ENCODE measurements at regions not wholly inside any gene's neighbourhood (a gene's known extent, or its start where the extent isn't known, plus 50 kb on each side); places are given as distances from the start of the nearest gene placed in this dataset.
"Not testable (repeated sequence)": the region's sequence is repeated elsewhere in the genome, so short reads cannot be mapped to it uniquely, and the experiment has no call there.

DNA sequence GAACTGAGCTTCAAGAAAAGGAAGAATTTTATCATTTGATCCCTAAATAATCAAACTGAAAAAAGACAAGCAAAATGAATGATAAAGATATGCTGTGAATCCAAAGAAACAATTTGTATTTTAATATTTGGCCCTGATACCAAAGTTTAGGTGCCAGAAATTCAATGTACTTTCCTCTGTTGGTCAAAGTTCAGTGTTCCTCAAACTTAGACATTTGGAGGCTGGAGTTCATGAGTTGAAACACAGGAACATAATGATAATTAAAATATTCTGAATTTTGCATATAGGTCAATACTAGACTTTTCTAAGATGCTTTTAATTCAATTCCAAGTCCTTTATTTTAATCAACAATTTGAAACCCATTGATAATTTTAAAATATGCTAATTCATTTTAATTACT lies 1007.7 kb upstream of the ATXN7L3B start:
- no peaks in the 10 kb centered on the region for H3K9me3 ChIP-seq (ENCODE audit: control insufficient read depth in 1 of 2, low read length in 2 of 2)
- no peaks in the 10 kb centered on the region for H3K4me1 ChIP-seq (ENCODE audit: control insufficient read depth in 1 of 2, insufficient read depth in 2 of 2, low read length in 2 of 2)
- H3K27me3 ChIP-seq (ENCODE audit: low read depth, low read length) = no peaks in the 10 kb centered on the region
- H3K4me3 ChIP-seq (ENCODE audit: low read depth in 1 of 2, low read length in 2 of 2) = no peak overlapping the region
- H3K36me3 ChIP-seq (ENCODE audit: control insufficient read depth in 1 of 2, insufficient read depth in 2 of 2, low read length in 2 of 2) = no peaks in the 10 kb centered on the region
- no peak overlapping the region for H3K27ac ChIP-seq (ENCODE audit: low read length)

DNA sequence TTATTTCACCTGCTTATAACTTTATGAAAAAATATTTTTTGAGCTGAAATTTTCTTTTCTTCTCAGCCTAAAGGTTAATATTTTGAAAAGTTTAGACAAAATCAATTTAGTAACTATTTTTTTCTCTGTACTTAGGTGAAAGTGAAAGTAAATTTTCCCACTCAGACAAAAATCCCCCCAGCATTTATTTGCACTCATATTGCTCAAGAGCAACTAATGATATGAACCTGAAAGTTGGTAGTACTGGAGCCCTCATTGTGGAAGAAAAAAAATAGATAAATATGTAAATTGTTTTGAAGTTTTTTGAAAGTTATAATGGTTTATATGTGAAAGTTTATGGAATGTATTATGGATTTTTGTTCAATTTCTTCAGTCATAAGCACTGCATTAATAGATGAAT lies 1005.9 kb upstream of the ATXN7L3B start:
- Histone ChIP-seq H3K4me3 (ENCODE audit: low read depth in 1 of 2, low read length in 2 of 2) (no peak overlapping the region), H3K27ac (ENCODE audit: low read length) (no peak overlapping the region), H3K4me1 (ENCODE audit: control insufficient read depth in 1 of 2, insufficient read depth in 2 of 2, low read length in 2 of 2) (no peaks in the 10 kb centered on the region), H3K36me3 (ENCODE audit: control insufficient read depth in 1 of 2, insufficient read depth in 2 of 2, low read length in 2 of 2) (no peaks in the 10 kb centered on the region), H3K27me3 (ENCODE audit: low read depth, low read length) (no peaks in the 10 kb centered on the region), H3K9me3 (ENCODE audit: control insufficient read depth in 1 of 2, low read length in 2 of 2) (no peaks in the 10 kb centered on the region)

DNA sequence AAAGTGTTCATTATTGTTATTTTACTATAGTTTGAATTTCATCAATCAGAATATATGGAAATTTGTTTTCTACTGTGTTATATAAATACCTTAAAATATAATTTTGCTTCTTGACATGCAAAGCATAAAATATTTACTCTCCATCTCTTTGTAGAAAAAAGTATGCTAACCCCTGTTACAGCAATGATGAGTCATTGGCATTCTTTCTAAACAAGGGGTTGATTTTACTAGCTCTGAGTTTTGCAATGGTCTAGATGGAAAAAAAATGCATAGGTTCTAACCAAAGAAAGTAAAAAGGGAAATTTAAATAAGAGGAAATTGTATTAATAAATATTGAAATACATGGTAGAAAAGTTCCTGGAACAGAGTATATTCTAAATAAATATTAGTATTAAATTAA lies 990.2 kb upstream of the ATXN7L3B start:
- Histone ChIP-seq H3K4me1 (ENCODE audit: control insufficient read depth in 1 of 2, insufficient read depth in 2 of 2, low read length in 2 of 2) (no peaks in the 10 kb centered on the region), H3K27me3 (ENCODE audit: low read depth, low read length) (no peaks in the 10 kb centered on the region), H3K27ac (ENCODE audit: low read length) (no peak overlapping the region), H3K36me3 (ENCODE audit: control insufficient read depth in 1 of 2, insufficient read depth in 2 of 2, low read length in 2 of 2) (no peaks in the 10 kb centered on the region), H3K9me3 (ENCODE audit: control insufficient read depth in 1 of 2, low read length in 2 of 2) (no peaks in the 10 kb centered on the region), H3K4me3 (ENCODE audit: low read depth in 1 of 2, low read length in 2 of 2) (no peak overlapping the region)

DNA sequence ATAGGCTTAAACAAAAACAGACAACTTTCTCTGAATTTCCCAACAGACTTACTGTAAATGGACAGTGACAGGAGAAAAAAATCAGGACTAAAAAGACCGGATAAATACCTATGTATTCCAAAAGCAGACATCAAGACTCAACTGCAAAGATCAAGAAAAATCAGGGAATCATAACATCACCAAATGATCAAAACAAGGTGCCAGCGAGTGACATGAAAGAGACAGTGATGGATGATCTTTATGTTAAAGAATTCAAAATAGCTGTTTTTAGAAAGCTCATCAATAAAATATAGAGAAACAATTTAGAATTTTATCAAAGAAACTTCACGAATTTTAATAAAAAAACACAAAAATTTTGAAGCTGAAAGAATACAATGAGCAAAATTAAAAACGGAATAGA lies 952.5 kb upstream of the ATXN7L3B start:
- Histone ChIP-seq H3K4me3 (ENCODE audit: low read depth in 1 of 2, low read length in 2 of 2) (no peak overlapping the region), H3K4me1 (ENCODE audit: control insufficient read depth in 1 of 2, insufficient read depth in 2 of 2, low read length in 2 of 2) (no peaks in the 10 kb centered on the region), H3K9me3 (ENCODE audit: control insufficient read depth in 1 of 2, low read length in 2 of 2) (no peaks in the 10 kb centered on the region), H3K27me3 (ENCODE audit: low read depth, low read length) (no peaks in the 10 kb centered on the region), H3K36me3 (ENCODE audit: control insufficient read depth in 1 of 2, insufficient read depth in 2 of 2, low read length in 2 of 2) (no peaks in the 10 kb centered on the region), H3K27ac (ENCODE audit: low read length) (no peak overlapping the region)

DNA sequence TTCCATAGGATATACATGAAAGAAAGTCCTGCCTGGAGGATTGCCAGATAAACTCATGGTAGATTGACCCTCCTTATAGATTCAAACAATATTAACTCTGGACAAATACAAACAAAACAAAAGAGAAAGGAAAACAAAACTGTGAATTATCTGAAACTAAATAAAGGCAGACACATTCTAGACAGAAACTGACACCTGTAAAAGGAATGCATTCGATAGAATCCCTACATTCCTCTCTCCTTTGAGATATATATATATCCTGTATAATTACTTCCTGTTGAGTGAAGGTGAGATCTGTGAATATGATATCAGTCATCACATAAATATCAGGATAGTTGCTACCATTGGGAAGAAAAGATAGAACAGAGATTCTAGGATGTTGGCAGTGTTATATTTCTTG lies 948.4 kb upstream of the ATXN7L3B start:
- no peak overlapping the region for H3K4me3 ChIP-seq (ENCODE audit: low read depth in 1 of 2, low read length in 2 of 2)
- H3K9me3 ChIP-seq (ENCODE audit: control insufficient read depth in 1 of 2, low read length in 2 of 2) = no peaks in the 10 kb centered on the region
- no peaks in the 10 kb centered on the region for H3K27me3 ChIP-seq (ENCODE audit: low read depth, low read length)
- H3K36me3 ChIP-seq (ENCODE audit: control insufficient read depth in 1 of 2, insufficient read depth in 2 of 2, low read length in 2 of 2) = no peaks in the 10 kb centered on the region
- no peak overlapping the region for H3K27ac ChIP-seq (ENCODE audit: low read length)
- no peaks in the 10 kb centered on the region for H3K4me1 ChIP-seq (ENCODE audit: control insufficient read depth in 1 of 2, insufficient read depth in 2 of 2, low read length in 2 of 2)

DNA sequence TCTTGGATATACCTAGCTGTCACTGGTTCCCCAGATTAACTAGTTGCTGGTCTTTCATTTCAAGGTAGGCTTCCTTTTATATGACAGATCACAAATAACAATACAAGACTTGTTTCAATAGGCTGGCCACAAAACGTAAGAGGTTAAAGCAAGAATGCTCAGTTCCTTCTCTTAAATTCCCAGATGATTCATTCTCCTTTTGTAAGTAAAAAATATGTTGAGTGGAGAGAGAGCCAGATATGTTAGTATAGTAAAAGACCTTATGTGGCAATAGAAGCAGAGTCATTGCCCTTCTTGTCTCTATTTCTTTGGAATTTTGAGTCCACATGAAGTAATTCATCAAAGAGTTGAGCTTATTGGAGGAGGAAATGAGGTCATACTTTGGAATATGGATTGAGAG lies 939.0 kb upstream of the ATXN7L3B start:
- Histone ChIP-seq H3K27me3 (ENCODE audit: low read depth, low read length) (no peaks in the 10 kb centered on the region), H3K4me3 (ENCODE audit: low read depth in 1 of 2, low read length in 2 of 2) (no peak overlapping the region), H3K36me3 (ENCODE audit: control insufficient read depth in 1 of 2, insufficient read depth in 2 of 2, low read length in 2 of 2) (no peaks in the 10 kb centered on the region), H3K27ac (ENCODE audit: low read length) (no peak overlapping the region), H3K9me3 (ENCODE audit: control insufficient read depth in 1 of 2, low read length in 2 of 2) (no peaks in the 10 kb centered on the region), H3K4me1 (ENCODE audit: control insufficient read depth in 1 of 2, insufficient read depth in 2 of 2, low read length in 2 of 2) (no peaks in the 10 kb centered on the region)

DNA sequence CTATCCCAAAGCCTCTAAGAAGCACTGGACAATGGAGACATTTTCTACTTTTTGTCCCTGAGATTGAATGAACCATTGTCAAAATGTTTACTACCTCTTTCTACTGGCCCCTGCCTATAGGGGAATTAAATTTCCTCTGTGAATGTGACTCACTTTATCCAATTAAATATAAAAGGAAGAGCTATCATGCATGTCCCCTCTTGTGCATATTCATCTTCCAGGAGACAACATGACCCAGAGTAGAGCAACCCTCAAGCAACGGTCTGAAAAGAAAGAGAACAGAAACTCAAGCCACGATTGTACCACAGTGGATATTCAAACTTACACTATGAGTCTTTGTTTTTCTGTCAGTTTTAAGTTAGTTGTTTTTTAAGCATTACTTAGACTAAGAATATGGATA lies 938.4 kb upstream of the ATXN7L3B start:
- Histone ChIP-seq H3K9me3 (ENCODE audit: control insufficient read depth in 1 of 2, low read length in 2 of 2) (no peaks in the 10 kb centered on the region), H3K36me3 (ENCODE audit: control insufficient read depth in 1 of 2, insufficient read depth in 2 of 2, low read length in 2 of 2) (no peaks in the 10 kb centered on the region), H3K4me1 (ENCODE audit: control insufficient read depth in 1 of 2, insufficient read depth in 2 of 2, low read length in 2 of 2) (no peaks in the 10 kb centered on the region), H3K4me3 (ENCODE audit: low read depth in 1 of 2, low read length in 2 of 2) (no peak overlapping the region), H3K27me3 (ENCODE audit: low read depth, low read length) (no peaks in the 10 kb centered on the region), H3K27ac (ENCODE audit: low read length) (no peak overlapping the region)

DNA sequence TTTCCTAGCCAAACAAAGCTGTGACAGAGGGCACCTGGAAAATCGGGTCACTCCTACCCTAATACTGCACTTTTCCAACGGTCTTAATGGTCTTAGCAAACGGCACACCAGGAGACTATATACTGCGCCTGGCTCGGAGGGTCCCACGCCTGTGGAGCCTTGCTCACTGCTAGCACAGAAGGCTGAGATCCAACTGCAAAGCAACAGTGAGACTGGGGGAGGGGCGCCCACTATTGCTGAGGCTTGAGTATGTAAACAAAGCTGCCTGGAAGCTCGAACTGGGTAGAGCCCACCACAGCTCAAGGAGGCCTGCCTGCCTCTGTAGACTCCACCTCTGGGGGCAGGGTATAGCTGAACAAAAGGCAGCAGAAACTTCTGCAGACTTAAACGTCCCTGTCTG lies 931.7 kb upstream of the ATXN7L3B start:
- not testable (repeated sequence) for H3K27me3 ChIP-seq (ENCODE audit: low read depth, low read length); H3K4me1 ChIP-seq (ENCODE audit: control insufficient read depth in 1 of 2, insufficient read depth in 2 of 2, low read length in 2 of 2); H3K4me3 ChIP-seq (ENCODE audit: low read depth in 1 of 2, low read length in 2 of 2); H3K36me3 ChIP-seq (ENCODE audit: control insufficient read depth in 1 of 2, insufficient read depth in 2 of 2, low read length in 2 of 2); H3K27ac ChIP-seq (ENCODE audit: low read length); H3K9me3 ChIP-seq (ENCODE audit: control insufficient read depth in 1 of 2, low read length in 2 of 2)

DNA sequence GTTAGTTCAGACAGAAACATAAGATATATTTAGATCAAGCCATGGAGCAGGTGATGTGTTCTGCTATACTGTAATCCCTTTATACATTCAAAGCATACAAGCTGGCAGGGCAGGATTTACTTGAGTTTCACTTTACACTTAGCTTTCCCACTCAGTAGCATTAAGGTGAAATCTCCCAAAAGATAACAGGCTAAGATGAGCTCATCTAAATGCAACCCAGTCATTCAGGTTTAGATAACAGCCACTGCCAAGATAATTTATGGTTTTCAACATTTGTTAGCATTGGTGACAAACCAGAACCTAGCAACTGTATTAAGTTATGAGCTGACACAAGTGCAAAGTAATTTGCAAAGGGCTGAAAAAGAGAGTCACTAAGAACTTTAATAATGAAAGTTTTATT lies 925.1 kb upstream of the ATXN7L3B start:
- H3K4me3 ChIP-seq (ENCODE audit: low read depth in 1 of 2, low read length in 2 of 2) = no peak overlapping the region
- no peaks in the 10 kb centered on the region for H3K27me3 ChIP-seq (ENCODE audit: low read depth, low read length)
- H3K27ac ChIP-seq (ENCODE audit: low read length) = no peak overlapping the region
- H3K9me3 ChIP-seq (ENCODE audit: control insufficient read depth in 1 of 2, low read length in 2 of 2) = no peaks in the 10 kb centered on the region
- H3K36me3 ChIP-seq (ENCODE audit: control insufficient read depth in 1 of 2, insufficient read depth in 2 of 2, low read length in 2 of 2) = no peaks in the 10 kb centered on the region
- H3K4me1 ChIP-seq (ENCODE audit: control insufficient read depth in 1 of 2, insufficient read depth in 2 of 2, low read length in 2 of 2) = no peaks in the 10 kb centered on the region

DNA sequence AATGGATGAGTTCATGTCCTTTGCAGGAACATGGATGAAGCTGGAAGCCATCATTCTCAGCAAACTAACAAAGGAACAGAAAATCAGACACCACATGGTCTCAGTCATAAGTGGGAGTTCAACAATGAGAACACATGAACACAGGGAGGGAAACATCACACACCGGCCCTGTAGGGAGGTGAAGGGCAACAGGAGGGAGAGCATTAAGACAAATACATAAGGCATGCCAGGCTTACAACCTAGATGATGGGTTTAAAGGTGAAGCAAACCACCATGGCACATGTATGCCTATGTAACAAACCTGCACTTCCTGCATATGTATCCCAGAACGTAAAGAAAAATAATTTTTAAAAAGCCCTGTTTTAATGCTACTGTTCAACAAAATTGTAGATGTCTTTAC lies 914.2 kb upstream of the ATXN7L3B start:
- Histone ChIP-seq H3K9me3 (ENCODE audit: control insufficient read depth in 1 of 2, low read length in 2 of 2) (no peaks in the 10 kb centered on the region), H3K4me1 (ENCODE audit: control insufficient read depth in 1 of 2, insufficient read depth in 2 of 2, low read length in 2 of 2) (no peaks in the 10 kb centered on the region), H3K36me3 (ENCODE audit: control insufficient read depth in 1 of 2, insufficient read depth in 2 of 2, low read length in 2 of 2) (no peaks in the 10 kb centered on the region), H3K4me3 (ENCODE audit: low read depth in 1 of 2, low read length in 2 of 2) (no peak overlapping the region), H3K27me3 (ENCODE audit: low read depth, low read length) (no peaks in the 10 kb centered on the region), H3K27ac (ENCODE audit: low read length) (no peak overlapping the region)

DNA sequence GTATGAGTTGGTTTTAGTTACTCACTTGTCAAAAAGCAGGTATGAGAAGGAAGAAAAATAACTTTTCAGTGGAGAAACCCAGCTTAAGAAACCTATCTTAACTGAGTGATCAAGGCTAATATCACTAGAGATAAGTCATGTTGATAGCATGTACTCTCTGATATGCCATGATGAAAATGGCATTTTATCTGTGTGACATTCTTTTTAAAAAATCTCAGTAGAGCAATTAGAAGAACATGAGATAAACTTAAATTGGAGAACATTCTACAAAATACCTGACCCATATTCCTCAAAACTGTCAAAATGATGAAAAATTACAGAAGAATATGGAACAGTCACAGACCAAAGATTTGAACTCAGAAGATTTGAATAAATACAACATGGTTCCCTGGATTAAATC lies 912.4 kb upstream of the ATXN7L3B start:
- Histone ChIP-seq H3K27ac (ENCODE audit: low read length) (no peak overlapping the region), H3K9me3 (ENCODE audit: control insufficient read depth in 1 of 2, low read length in 2 of 2) (no peaks in the 10 kb centered on the region), H3K27me3 (ENCODE audit: low read depth, low read length) (no peaks in the 10 kb centered on the region), H3K4me1 (ENCODE audit: control insufficient read depth in 1 of 2, insufficient read depth in 2 of 2, low read length in 2 of 2) (no peaks in the 10 kb centered on the region), H3K36me3 (ENCODE audit: control insufficient read depth in 1 of 2, insufficient read depth in 2 of 2, low read length in 2 of 2) (no peaks in the 10 kb centered on the region), H3K4me3 (ENCODE audit: low read depth in 1 of 2, low read length in 2 of 2) (no peak overlapping the region)

DNA sequence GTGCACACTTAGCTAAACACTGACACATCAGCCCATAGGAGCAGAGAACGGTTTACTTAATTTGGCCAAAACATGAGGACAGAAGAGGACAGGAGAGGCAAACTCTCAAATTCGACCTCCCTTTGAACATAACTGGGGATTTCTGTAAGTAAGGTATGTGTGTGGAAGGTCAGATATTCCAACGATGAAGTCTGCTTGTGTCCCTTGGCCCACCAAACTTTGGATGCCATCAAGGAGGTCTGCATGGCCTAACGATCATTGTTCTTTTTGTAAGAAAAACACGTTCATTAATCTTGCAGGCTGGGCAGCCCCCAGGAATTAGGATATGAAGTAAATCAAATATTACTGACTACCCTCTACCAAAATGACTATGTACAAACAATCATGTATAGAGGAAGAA lies 908.5 kb upstream of the ATXN7L3B start:
- no peak overlapping the region for H3K27ac ChIP-seq (ENCODE audit: low read length)
- H3K4me3 ChIP-seq (ENCODE audit: low read depth in 1 of 2, low read length in 2 of 2) = no peak overlapping the region
- H3K27me3 ChIP-seq (ENCODE audit: low read depth, low read length) = no peaks in the 10 kb centered on the region
- no peaks in the 10 kb centered on the region for H3K9me3 ChIP-seq (ENCODE audit: control insufficient read depth in 1 of 2, low read length in 2 of 2)
- no peaks in the 10 kb centered on the region for H3K36me3 ChIP-seq (ENCODE audit: control insufficient read depth in 1 of 2, insufficient read depth in 2 of 2, low read length in 2 of 2)
- H3K4me1 ChIP-seq (ENCODE audit: control insufficient read depth in 1 of 2, insufficient read depth in 2 of 2, low read length in 2 of 2) = no peaks in the 10 kb centered on the region

Data from muscle layer of duodenum (tissue), 2 donors.